ENCODE measurements at regions not wholly inside any gene's neighbourhood (a gene's known extent, or its start where the extent isn't known, plus 50 kb on each side); places are given as distances from the start of the nearest gene placed in this dataset.

- H3K27me3 ChIP-seq (ENCODE audit: insufficient read depth, low read length) = no peaks in the 10 kb centered on the region
- no peak overlapping the region for H3K27ac ChIP-seq (ENCODE audit: low read depth, low read length)
- no peaks in the 10 kb centered on the region for H3K4me1 ChIP-seq (ENCODE audit: control insufficient read depth, insufficient read depth, low read length, unreplicated experiment)
- H3K36me3 ChIP-seq (ENCODE audit: insufficient read depth, low read length) = no peaks in the 10 kb centered on the region
- H2AFZ ChIP-seq (ENCODE audit: low read length, unreplicated experiment) = no peak overlapping the region
- no peaks in the 10 kb centered on the region for H3K79me2 ChIP-seq (ENCODE audit: control insufficient read depth, insufficient read depth, low read length, unreplicated experiment)
- no peak overlapping the region for H3K4me3 ChIP-seq (ENCODE audit: low read depth, low read length)
These were observed 683.7 kb downstream of the PDHA2 start for GRCh38 chr4:96523611-96524010.

GRCh38 chr4:96524311-96524875 is 684.5 kb downstream of the PDHA2 start:
- Histone ChIP-seq H3K27me3 (ENCODE audit: insufficient read depth, low read length) (no peaks in the 10 kb centered on the region), H2AFZ (ENCODE audit: low read length, unreplicated experiment) (no peak overlapping the region), H3K79me2 (ENCODE audit: control insufficient read depth, insufficient read depth, low read length, unreplicated experiment) (no peaks in the 10 kb centered on the region), H3K27ac (ENCODE audit: low read depth, low read length) (no peak overlapping the region), H3K4me3 (ENCODE audit: low read depth, low read length) (no peak overlapping the region), H3K36me3 (ENCODE audit: insufficient read depth, low read length) (no peaks in the 10 kb centered on the region), H3K4me1 (ENCODE audit: control insufficient read depth, insufficient read depth, low read length, unreplicated experiment) (no peaks in the 10 kb centered on the region)

GRCh38 chr4:96525898-96526297 is 686.0 kb downstream of the PDHA2 start:
- Histone ChIP-seq H3K27me3 (ENCODE audit: insufficient read depth, low read length) (no peaks in the 10 kb centered on the region), H3K4me1 (ENCODE audit: control insufficient read depth, insufficient read depth, low read length, unreplicated experiment) (no peaks in the 10 kb centered on the region), H3K4me3 (ENCODE audit: low read depth, low read length) (no peak overlapping the region), H3K36me3 (ENCODE audit: insufficient read depth, low read length) (no peaks in the 10 kb centered on the region), H3K79me2 (ENCODE audit: control insufficient read depth, insufficient read depth, low read length, unreplicated experiment) (no peaks in the 10 kb centered on the region), H3K27ac (ENCODE audit: low read depth, low read length) (no peak overlapping the region), H2AFZ (ENCODE audit: low read length, unreplicated experiment) (no peak overlapping the region)

GRCh38 chr4:96526625-96527024 is 686.7 kb downstream of the PDHA2 start:
- no peaks in the 10 kb centered on the region for H3K27me3 ChIP-seq (ENCODE audit: insufficient read depth, low read length)
- no peak overlapping the region for H3K4me3 ChIP-seq (ENCODE audit: low read depth, low read length)
- H2AFZ ChIP-seq (ENCODE audit: low read length, unreplicated experiment) = no peak overlapping the region
- H3K36me3 ChIP-seq (ENCODE audit: insufficient read depth, low read length) = no peaks in the 10 kb centered on the region
- no peaks in the 10 kb centered on the region for H3K4me1 ChIP-seq (ENCODE audit: control insufficient read depth, insufficient read depth, low read length, unreplicated experiment)
- H3K27ac ChIP-seq (ENCODE audit: low read depth, low read length) = no peak overlapping the region
- H3K79me2 ChIP-seq (ENCODE audit: control insufficient read depth, insufficient read depth, low read length, unreplicated experiment) = no peaks in the 10 kb centered on the region

- no peak overlapping the region for H3K4me3 ChIP-seq (ENCODE audit: low read depth, low read length)
- no peaks in the 10 kb centered on the region for H3K36me3 ChIP-seq (ENCODE audit: insufficient read depth, low read length)
- no peaks in the 10 kb centered on the region for H3K27me3 ChIP-seq (ENCODE audit: insufficient read depth, low read length)
- no peaks in the 10 kb centered on the region for H3K4me1 ChIP-seq (ENCODE audit: control insufficient read depth, insufficient read depth, low read length, unreplicated experiment)
- H2AFZ ChIP-seq (ENCODE audit: low read length, unreplicated experiment) = no peak overlapping the region
- H3K79me2 ChIP-seq (ENCODE audit: control insufficient read depth, insufficient read depth, low read length, unreplicated experiment) = no peaks in the 10 kb centered on the region
- H3K27ac ChIP-seq (ENCODE audit: low read depth, low read length) = no peak overlapping the region
These were observed 691.9 kb downstream of the PDHA2 start for GRCh38 chr4:96531836-96532235.

- Histone ChIP-seq H3K4me3 (ENCODE audit: low read depth, low read length) (no peak overlapping the region), H3K79me2 (ENCODE audit: control insufficient read depth, insufficient read depth, low read length, unreplicated experiment) (no peaks in the 10 kb centered on the region), H3K27me3 (ENCODE audit: insufficient read depth, low read length) (no peaks in the 10 kb centered on the region), H2AFZ (ENCODE audit: low read length, unreplicated experiment) (no peak overlapping the region), H3K27ac (ENCODE audit: low read depth, low read length) (no peak overlapping the region), H3K4me1 (ENCODE audit: control insufficient read depth, insufficient read depth, low read length, unreplicated experiment) (no peaks in the 10 kb centered on the region), H3K36me3 (ENCODE audit: insufficient read depth, low read length) (no peaks in the 10 kb centered on the region)
These were observed 703.5 kb downstream of the PDHA2 start for GRCh38 chr4:96543346-96543745.

GRCh38 chr4:96558466-96558865 is 718.6 kb downstream of the PDHA2 start:
- no peak overlapping the region for H3K4me3 ChIP-seq (ENCODE audit: low read depth, low read length)
- H3K4me1 ChIP-seq (ENCODE audit: control insufficient read depth, insufficient read depth, low read length, unreplicated experiment) = no peaks in the 10 kb centered on the region
- H2AFZ ChIP-seq (ENCODE audit: low read length, unreplicated experiment) = no peak overlapping the region
- H3K27me3 ChIP-seq (ENCODE audit: insufficient read depth, low read length) = no peaks in the 10 kb centered on the region
- H3K79me2 ChIP-seq (ENCODE audit: control insufficient read depth, insufficient read depth, low read length, unreplicated experiment) = no peaks in the 10 kb centered on the region
- no peaks in the 10 kb centered on the region for H3K36me3 ChIP-seq (ENCODE audit: insufficient read depth, low read length)
- no peak overlapping the region for H3K27ac ChIP-seq (ENCODE audit: low read depth, low read length)

- no peak overlapping the region for H3K27ac ChIP-seq (ENCODE audit: low read depth, low read length)
- no peaks in the 10 kb centered on the region for H3K36me3 ChIP-seq (ENCODE audit: insufficient read depth, low read length)
- H3K4me1 ChIP-seq (ENCODE audit: control insufficient read depth, insufficient read depth, low read length, unreplicated experiment) = no peaks in the 10 kb centered on the region
- no peak overlapping the region for H3K4me3 ChIP-seq (ENCODE audit: low read depth, low read length)
- H2AFZ ChIP-seq (ENCODE audit: low read length, unreplicated experiment) = no peak overlapping the region
- no peaks in the 10 kb centered on the region for H3K79me2 ChIP-seq (ENCODE audit: control insufficient read depth, insufficient read depth, low read length, unreplicated experiment)
- H3K27me3 ChIP-seq (ENCODE audit: insufficient read depth, low read length) = no peaks in the 10 kb centered on the region
These were observed 726.9 kb downstream of the PDHA2 start for GRCh38 chr4:96566755-96567154.

GRCh38 chr4:96585304-96585703 is 745.4 kb downstream of the PDHA2 start:
- H3K4me1 ChIP-seq (ENCODE audit: control insufficient read depth, insufficient read depth, low read length, unreplicated experiment) = no peaks in the 10 kb centered on the region
- no peaks in the 10 kb centered on the region for H3K36me3 ChIP-seq (ENCODE audit: insufficient read depth, low read length)
- no peaks in the 10 kb centered on the region for H3K27me3 ChIP-seq (ENCODE audit: insufficient read depth, low read length)
- no peak overlapping the region for H2AFZ ChIP-seq (ENCODE audit: low read length, unreplicated experiment)
- H3K79me2 ChIP-seq (ENCODE audit: control insufficient read depth, insufficient read depth, low read length, unreplicated experiment) = no peaks in the 10 kb centered on the region
- H3K27ac ChIP-seq (ENCODE audit: low read depth, low read length) = no peak overlapping the region
- H3K4me3 ChIP-seq (ENCODE audit: low read depth, low read length) = no peak overlapping the region

- Histone ChIP-seq H3K4me1 (ENCODE audit: control insufficient read depth, insufficient read depth, low read length, unreplicated experiment) (no peaks in the 10 kb centered on the region), H3K27me3 (ENCODE audit: insufficient read depth, low read length) (no peaks in the 10 kb centered on the region), H3K79me2 (ENCODE audit: control insufficient read depth, insufficient read depth, low read length, unreplicated experiment) (no peaks in the 10 kb centered on the region), H3K27ac (ENCODE audit: low read depth, low read length) (no peak overlapping the region), H3K4me3 (ENCODE audit: low read depth, low read length) (no peak overlapping the region), H2AFZ (ENCODE audit: low read length, unreplicated experiment) (no peak overlapping the region), H3K36me3 (ENCODE audit: insufficient read depth, low read length) (no peaks in the 10 kb centered on the region)
These were observed 753.5 kb downstream of the PDHA2 start for GRCh38 chr4:96593422-96593821.

GRCh38 chr4:96598465-96598864 is 758.6 kb downstream of the PDHA2 start:
- Histone ChIP-seq H2AFZ (ENCODE audit: low read length, unreplicated experiment) (no peak overlapping the region), H3K4me3 (ENCODE audit: low read depth, low read length) (no peak overlapping the region), H3K79me2 (ENCODE audit: control insufficient read depth, insufficient read depth, low read length, unreplicated experiment) (no peaks in the 10 kb centered on the region), H3K4me1 (ENCODE audit: control insufficient read depth, insufficient read depth, low read length, unreplicated experiment) (no peaks in the 10 kb centered on the region), H3K36me3 (ENCODE audit: insufficient read depth, low read length) (no peaks in the 10 kb centered on the region), H3K27ac (ENCODE audit: low read depth, low read length) (no peak overlapping the region), H3K27me3 (ENCODE audit: insufficient read depth, low read length) (no peaks in the 10 kb centered on the region)
